GM18507 (cell line): ENCODE measurements at regions not wholly inside any gene's neighbourhood (a gene's known extent, or its start where the extent isn't known, plus 50 kb on each side); places are given as distances from the start of the nearest gene placed in this dataset.

Experiments
- DNase-seq: peaks from one replicate; pipeline ENCODE4 v3.0.0; 2011; ENCODE audit warnings: low read depth; ENCODE audit not compliant: insufficient read length; ENCODE audit errors: extremely low spot score
- FAIRE-seq: peaks from 2 replicates; lab custom pipeline; 2011; peaks lifted over from hg19 to GRCh38; lab: Jason Lieb, UNC

DNA sequence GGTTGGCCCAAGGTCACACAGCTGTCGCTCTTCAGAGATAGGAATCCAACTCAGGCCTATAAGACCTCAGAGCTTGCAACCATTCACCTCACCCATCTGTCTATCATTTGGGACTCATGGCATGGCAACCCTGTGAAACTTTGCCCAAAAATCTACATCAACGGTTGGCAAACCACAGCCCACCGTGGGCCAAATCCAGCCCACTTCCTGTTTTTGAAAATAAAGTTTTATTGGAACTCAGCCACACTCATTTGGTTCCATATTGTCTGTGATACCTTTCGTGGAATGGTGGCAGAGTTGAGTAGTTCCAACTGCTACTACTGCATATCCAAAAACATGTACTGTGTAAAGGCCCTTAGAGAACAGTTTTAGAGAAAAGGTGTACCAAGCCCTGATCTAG, 307.8 kb downstream of the MN1 start:
- FAIRE-seq (no peak), DNase-seq (no peak)

DNA sequence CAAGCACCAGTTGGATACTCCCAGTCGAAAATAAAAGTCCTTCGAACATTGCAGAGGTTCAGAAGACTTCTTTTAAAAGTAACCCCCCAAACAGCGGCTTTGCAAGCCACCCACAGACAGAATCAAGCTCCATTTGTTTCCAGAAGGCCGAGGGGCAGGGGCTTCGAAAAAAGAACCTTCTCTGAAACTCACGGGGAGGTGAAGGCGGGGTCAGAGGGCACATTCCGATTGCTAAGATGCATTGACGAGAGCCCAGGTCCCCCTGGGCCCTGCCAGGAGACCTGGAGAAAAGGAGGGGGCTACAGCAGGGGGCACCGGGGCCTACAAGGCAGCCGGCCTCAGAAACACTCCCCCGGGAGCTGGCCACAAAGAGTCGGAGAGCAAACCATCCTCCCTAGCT, 306.8 kb downstream of the MN1 start:
- FAIRE-seq (no peak), DNase-seq (no peak)

DNA sequence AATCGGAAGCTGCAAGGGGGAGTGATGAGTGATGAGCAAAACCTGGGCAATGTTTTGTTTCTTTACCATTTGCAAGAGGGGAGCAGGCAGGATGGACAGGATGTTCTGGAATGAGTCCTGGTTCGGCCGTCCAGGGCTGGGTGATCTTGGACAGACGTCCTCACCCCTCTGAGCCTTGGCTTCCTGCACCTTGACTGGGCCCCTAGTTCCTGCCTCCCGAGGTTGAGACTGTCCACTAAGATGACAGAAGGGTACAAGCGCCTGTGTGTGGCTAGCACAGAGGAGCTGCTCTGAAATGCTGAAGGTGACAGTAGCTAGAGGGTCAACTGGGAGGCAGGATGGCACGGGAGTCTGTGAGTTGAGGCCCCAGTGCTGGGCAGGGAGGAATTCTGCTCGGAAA, 306.2 kb downstream of the MN1 start:
- DNase-seq (no peak), FAIRE-seq (no peak)

DNA sequence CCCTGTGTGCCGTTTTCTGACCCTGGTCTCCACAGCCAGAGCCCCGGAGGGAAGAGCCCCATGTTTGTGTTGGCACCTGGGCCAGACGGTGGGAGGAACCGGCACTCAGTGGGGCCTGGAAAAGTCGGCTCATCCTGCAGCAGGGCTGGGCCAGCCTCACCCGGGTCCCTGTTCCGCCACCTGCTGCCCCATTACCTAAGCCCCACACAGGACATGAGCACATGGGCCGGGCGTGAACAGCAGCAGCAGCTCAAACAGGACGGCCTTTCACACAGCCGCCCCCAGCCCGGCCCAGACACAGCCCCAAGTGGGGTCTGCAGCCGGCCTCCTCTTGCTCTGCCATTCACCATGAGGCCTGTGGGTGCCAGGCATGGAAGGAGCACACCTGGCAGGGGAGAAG, 302.4 kb downstream of the MN1 start:
- no peak for FAIRE-seq

DNA sequence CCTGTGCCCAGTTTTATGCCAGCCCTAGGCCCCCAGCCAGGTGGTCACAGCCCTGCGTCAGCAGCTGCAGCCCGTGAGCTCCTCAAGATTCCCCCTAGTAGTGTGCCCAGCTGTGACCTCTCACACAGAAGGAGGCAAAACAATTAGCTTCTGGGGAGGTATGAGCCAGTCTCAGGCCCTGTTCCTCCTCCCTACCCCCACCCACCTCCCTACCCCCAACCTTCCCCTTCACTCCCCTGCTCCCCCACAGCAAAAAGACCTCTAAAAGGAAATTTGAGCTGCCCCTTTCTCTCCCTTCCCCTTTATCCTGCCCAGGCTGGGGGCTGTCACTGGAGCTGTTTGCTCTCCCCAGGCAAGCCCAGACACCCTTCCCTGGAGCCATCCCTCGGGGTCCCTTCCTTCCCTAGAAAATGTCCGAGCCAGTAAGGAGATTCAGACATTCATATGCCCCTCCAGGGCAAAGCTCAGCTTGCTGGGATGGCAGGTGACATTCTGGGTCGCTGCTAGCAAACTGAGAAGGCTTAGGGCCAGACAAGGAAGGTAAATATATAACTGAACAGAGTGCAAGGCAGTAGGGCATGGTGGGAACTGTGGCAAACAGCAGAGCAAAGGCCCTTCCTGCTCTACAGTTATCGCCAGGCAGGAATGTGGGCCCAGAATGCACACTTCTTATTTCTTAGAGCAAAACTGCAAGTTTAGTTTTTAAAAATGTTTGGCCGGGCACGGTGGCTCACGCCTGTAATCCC, 300.2 kb downstream of the MN1 start:
- DNase-seq (no peak), FAIRE-seq (no peak)

More for the DNA sequence above, 302.4 kb downstream of the MN1 start:
- no peak for DNase-seq

DNA sequence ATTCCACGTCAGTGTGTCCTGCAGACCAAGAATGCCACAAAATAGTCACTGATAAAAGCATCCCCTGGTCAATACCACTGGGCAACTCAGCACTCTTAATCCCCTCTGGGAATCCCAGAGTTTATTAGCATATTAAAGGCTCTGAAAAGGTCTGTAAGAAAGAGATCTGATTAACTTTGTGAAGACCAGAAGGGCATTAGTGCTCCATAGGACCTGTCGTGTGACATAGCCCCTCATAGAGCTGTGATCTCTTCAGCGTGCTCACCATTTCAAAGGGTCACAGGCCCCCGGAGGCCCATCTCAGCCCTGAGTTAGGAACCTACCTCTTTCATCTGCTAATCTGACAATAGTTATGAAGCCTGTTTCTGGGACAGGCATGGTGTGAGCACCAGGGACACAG, 299.2 kb downstream of the MN1 start:
- DNase-seq: no peak
- no peak for FAIRE-seq

DNA sequence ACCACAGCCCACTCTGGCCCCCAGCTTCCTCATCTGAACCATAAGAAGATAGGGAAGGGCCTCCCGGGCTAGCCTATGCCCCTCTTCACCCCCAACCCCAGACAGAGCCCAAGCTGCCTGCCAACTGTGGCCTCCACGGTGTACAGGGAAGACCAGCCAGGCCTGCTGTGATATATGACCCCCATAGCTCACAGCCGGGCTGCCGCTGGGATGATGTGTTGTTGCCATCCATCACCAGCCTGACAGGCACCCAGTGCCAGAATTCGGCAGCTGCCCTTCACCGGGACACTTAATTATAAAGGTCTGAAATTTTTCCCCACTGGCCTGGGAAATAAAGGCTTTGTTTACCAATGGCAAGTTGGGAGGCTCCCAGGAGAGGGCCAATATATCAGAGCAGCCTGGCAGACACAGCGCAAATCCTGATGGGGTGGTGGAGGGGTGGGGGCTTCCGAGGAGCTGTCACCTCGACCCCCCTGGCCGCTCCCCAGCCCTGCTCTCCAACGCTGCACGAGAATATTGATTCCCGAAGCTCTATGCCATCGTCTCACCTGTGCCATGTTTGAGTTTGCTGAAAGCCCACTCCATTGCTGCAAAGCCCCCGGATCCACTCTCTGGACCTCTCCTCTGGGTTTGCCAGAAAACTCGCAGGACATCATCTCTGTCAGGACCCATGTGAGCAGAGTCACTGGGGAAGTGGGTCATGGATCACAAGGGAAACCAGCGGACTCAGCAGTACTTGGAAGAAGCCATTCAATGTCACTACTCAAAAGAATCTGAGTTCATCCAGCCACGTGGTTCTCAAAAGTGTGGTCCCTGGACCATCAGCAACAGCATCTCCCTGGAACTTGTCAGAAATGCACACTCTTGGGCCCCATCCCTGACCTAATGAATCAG, 296.9 kb downstream of the MN1 start:
- DNase-seq: no peak
- FAIRE-seq: no peak

DNA sequence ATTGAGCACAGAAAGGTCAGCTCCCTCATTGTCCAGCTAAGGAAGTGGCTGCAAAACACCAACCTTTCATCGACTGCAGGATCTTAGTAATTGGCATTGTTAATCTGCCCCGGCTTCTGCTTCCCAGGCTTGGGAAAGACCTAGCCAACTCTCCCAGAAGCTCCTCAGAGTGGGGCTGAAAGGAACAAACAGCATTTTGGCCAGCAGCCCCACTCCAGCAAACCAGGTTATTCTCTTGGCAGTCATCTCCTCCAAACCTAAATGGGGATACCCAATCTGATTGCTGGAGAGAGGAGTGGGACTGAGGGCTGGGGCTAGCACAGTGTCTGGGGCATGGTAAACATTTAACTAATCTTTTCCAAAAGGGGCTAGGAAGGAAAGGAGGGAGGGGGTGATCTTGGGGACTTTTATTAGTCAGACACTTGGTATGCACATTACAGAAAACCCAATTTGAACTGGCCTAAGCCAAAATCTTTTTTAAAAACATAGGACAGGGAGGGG, 294.4 kb downstream of the MN1 start:
- FAIRE-seq (no peak), DNase-seq (no peak)

DNA sequence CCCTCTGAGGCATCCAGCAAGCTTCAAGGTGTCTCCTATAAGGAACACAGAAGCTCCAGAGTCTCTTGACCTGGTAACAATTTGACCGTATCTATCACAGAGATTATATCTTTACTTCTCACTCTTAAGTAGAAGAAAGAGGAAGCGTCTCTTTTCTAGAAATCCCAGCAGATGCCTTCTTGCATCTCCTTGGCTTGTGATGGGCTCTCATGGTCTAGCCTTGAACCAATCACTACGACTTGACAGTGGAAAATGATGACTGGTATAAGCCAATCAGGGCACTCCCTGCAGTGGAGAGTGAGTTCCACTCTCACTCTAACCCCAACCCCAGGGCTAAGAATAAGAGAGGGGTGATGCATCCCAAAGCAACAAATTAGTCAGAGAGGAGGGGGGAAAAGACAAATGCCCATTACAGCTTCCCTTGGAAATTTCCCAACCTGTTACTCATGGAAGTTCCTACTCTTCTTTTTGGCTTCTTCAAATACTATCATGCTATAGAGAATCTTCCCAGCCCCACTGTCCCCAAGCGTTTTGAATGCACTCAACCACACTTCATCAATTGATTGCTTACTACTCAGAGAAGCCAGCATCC, 293.5 kb downstream of the MN1 start:
- DNase-seq (no peak), FAIRE-seq (no peak)

DNA sequence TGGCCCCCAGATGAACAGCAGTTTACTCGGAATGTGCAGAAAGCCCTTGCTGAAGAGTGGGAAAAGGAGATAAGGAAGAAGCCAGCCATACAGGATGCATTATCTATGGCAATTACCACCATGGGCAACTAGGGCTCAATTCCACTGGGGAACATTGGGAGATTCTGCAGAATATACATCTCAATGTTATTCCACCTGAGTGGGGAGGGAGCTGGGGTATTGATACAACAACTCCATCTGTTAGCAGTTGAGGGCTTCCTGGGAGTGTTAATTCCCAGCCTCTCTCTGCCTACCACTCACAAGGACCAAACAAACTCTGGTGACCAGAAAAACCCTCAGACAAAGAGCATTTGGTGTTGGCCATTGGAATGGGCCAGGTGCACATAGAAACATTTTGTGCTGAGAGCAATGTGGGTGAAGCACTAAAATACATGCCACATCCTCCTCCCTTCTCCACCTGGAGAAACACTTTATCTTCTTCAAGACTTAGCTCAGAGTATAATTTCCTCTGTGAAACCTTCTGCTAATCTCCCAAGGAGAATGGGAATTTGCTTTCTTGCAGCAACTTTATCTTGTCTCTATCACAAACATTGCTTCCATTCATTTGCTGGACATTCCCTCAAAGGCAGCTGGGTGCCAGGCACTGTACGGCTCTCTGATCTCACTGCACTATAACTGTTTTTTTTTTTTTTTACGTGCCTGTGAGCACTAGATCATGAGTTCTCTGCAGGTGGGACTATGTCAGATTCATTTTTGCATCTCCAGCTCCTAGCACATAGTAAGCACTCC, 292.2 kb downstream of the MN1 start:
- FAIRE-seq (no peak), DNase-seq (no peak)

DNA sequence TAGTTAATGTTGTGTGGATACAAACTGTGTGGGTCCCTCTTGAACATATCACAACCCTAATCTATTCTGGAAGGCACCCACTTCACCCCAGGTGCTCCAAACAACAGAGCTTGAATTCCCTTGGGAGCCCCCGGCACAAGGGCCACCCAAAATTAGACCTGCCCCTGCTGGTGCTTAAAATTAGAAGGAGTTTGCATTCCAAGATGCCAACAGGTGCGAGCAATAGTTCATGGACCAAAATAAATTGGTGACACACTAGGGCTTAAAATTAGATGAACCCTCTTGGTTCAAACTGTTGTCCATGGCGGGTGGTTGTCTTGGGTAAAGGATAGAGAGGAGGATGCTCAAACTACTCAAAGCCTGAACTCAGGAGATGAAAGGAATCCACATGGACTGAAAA, 291.5 kb downstream of the MN1 start:
- FAIRE-seq (no peak), DNase-seq (no peak)

DNA sequence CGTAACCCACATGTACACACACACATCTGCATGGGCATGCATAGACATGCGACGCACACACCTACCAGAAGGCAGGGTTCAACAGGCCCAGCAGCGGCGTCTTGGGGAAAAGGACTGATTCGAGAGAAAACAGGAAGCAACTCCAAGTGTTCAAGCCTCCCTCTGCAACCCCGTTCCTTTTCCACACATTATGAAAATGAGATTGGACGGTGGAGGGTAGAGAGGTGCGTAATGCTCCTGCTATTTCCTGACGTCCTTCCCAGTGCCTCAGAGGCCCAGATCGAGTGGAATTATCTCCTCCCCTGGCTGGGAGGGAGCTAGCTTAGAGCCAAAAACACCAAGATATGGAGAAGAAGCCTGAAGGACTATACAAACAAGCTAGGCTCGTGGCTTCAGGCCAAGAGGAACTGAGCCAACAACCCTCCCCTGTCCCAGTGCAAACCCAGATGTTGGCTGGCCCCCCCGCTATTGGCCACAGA, 289.2 kb downstream of the MN1 start:
- DNase-seq (no peak), FAIRE-seq (no peak)

DNA sequence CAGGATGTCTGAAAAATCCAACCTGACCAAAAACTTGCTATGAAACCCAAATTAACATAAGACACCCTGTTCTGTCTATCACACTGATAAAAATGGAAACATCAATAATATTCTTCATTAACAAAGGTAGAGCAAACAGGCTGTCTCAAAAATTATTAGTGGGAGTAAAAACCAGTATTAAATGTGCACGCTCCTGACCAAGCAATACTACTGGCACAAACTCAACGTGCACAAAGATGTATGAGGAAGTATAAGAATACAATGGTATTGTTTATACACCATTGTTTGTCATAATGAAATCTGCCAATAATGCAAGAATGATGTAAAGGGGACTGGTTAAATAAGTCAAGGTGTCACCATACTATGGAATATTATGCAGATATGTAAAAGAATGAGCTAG, 288.5 kb downstream of the MN1 start:
- no peak for DNase-seq
- FAIRE-seq: no peak

DNA sequence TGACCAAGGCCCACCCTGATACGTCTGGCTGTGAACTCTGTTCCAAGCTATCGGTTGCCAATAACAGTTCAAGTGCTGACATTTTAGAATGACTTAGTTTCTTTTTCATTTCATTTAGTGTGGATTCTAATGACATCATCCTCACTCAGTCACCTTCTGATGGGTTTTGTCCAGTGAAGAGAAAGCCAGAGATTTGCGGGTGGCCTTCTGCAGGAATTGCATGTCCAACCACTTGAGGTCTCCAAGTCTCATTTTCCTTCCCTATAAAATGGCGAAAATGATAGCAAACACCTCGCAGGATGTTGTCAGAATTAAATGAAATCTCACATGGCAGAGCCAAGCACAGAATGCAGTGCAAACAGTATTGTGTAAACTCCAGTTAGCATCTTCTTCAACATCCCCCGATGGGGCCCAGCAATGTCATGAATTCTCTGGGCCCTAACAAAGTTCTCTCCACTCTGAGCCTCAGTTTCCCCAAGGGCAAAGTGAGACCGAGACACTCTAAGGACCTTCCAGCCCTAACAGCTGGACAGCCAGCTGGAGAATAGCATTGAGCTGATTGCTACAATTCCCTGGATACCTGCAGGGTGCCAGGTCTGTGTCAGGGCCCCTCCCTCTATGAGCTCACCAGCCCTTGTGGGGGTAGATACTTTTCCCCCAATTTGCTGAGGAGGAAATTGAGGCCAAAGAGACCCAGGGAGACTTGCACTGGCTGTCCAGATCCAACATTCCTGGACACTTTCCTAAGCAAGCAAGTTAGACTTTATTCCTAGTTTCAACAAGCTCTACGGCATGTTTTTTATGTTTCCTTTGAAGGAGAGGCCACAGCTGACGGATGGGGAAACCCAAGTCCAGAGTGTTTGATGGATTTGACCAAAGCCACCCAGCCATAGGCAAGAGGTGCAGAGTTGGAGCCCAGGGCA, 286.7 kb downstream of the MN1 start:
- DNase-seq (no peak), FAIRE-seq (no peak)

DNA sequence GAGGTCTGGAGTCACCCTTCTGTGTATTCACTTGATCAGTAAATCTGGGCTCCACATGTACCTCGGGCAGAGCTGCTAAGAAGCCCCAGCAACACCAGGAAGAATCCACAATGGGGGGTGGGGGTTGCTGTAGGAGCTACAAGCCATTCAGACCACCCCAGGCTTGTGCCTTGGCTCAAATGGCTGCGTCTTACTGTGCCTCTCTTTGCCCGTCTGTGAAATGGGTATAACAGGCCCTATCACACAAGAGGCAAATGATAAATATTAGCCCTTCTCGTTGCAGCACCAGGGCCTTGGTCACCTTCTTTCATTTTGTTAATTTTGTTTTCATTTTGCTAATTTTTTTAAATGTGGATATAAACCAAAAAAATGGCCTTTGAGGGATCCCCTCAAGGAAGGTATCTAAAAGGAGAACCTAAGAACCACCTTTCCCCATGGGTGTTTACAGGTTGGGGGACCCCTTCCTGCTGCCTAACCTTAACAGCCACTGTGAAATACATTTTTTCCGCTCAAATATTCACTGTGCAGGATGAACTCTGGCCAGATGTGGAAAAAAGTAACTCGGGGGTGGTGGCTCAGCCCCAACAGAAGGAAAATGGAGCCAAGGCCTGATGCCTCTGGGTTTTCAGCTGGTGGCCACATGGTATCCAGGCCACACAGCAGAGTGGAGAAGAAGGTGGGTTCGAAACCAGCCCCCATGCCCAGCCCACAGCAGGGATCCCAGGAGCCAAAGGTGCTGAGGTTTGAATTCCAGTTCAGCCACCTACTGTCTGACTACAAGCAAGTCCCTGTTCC, 284.0 kb downstream of the MN1 start:
- DNase-seq: no peak
- FAIRE-seq: no peak

DNA sequence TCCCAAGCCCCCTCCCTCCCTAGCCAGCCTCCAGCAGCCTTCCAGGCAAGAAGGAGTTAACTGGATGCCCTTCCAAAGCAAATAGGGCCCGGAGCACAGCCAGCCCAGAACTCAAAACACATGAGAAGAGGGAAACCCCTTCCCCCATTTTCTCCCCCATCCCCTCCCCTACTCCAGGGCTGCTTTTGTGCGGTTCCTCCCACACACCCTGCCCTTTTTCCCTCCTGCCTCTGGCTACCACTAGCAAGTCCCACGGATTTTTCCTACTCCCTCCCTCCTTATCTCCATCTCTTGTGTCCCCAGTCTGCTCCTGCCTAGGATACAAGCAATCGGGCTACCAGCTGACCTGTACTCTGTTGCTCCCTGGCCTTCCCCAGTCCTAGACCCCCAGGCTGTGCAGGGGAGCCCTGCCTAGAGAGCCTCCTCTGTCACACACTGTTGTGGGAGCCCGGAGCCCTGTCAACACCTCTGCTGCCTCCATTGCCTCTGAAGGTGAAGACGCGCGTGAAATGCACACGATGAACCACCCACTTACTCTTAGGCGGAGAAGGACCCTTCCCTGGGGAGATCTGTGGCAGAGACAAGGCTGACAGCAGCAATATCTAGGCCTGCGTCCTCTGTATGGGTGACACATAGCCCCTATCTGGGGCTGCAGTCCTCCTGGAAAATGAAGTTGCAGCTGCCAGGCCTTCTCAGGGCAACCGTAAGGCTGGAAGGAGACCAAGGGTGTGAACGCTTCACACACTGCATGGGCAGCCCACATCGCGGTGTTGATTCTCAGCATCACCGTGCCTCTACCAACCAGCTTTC, 282.8 kb downstream of the MN1 start:
- DNase-seq (no peak), FAIRE-seq (no peak)

DNA sequence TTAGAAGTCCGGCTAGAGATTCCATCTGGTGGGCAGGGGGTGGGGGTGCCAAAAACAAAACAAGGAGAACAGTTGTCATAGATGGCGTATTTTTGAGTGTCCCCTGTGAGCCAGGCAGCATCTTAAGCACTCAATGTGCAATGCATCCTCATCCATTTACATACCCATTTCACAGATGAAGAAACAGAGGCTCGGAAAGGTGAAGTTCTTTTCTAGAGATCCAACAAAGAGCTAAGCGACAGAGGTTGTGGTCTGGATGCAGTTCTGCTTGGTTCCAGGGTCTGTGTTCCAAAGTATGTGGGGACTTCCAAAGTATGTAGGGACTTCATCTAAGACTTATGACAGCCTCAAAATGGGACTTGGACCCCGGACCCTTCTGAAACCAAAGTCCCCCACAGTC, 277.8 kb downstream of the MN1 start:
- no peak for FAIRE-seq
- no peak for DNase-seq
